Muscle of back (tissue), 3 donors: ENCODE measurements at regions not wholly inside any gene's neighbourhood (a gene's known extent, or its start where the extent isn't known, plus 50 kb on each side); places are given as distances from the start of the nearest gene placed in this dataset.
"Not testable (repeated sequence)": the region's sequence is repeated elsewhere in the genome, so short reads cannot be mapped to it uniquely, and the experiment has no call there.

Experiments used
- DNase-seq, 3 donors: peaks; one replicate each; pipeline versions ENCODE4 v3.0.0 to v3.0.0-alpha.2; 2013

DNA sequence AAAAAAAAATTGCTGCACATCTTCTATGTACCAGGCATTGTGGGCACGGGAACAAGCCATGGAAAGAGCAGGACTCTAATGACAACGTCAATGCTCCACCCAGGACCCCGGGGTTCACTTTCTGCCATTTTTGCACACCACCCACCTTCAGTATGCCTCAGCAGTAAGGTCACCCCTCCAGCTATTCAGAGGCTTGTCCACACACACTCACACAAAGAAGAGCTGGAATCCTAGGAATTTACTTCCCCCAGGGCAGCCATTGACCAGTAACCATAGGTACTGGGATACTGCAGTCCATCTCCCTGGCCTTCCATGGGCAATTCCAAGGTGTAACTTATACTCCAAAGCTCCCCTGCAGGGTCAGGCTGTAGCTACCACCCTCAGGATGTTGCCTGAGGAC, 170.8 kb downstream of the SUCLG1 start:
- no peak for DNase-seq

GRCh38 chr2:84286878-84287277, 172.2 kb downstream of the SUCLG1 start:
- DNase-seq: no peak

GRCh38 chr2:84285056-84285747, 173.9 kb downstream of the SUCLG1 start:
- no peak for DNase-seq

DNA sequence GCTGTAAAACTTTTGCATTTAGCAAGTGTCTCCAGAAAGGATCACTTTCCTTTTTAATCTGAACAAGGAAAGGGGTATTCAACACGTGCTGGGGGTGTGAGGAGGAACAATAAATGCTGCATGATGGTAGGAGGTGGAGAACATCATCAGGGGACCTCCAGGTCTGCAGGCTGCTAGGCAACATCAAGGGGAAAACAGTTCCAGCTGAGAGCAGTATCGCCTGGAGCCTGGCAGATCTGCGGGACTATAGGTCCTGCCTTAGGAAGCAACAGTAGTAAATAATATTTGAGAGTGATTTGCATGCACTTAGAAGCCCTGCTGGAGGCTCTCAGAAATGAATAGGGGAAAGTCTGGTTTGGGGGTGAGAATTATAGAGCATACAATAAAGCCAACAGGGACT, 175.6 kb downstream of the SUCLG1 start:
- DNase-seq: peak in 1 of 3 donors; percentile 17

DNA sequence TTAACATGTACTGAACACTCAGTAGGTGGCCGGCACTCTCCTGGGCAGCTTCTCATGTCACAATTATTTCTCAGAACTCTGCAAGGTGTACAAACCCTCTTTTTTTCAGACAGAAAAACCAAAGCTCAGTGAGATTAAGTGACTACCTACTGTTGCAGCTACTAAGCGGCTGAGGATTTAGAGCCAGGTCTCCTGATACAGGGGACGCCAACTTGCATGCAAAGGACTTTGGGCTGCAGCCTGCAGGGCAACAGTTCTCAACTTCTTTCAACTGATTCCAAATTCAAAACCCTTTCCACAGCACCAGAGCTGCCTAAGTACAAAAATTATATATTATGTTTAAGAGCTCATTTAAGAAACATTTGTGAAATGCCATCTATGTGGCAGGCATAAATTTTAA, 177.6 kb downstream of the SUCLG1 start:
- no peak for DNase-seq

DNA sequence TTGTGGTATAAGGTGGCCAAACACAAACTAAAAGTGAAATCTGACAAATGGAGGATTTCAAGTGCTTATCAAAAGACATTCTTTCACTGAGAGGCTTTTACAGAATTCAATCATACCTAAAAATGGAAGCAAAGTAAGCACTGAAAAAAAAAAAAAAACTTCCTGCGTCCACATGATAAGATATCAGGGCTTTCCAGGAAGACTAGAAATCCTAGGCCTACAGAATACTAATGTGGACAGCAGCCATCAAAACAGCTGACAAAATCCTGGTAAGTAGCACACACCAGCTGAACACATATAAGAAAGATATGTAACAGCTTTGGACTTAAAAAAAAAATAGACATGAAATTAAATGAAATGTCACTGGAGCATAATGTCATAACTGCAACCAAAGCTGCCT, 178.2 kb downstream of the SUCLG1 start:
- DNase-seq: no peak

- no peak for DNase-seq
Measured at GRCh38 chr2:84278386-84278785, 180.7 kb downstream of the SUCLG1 start.

DNA sequence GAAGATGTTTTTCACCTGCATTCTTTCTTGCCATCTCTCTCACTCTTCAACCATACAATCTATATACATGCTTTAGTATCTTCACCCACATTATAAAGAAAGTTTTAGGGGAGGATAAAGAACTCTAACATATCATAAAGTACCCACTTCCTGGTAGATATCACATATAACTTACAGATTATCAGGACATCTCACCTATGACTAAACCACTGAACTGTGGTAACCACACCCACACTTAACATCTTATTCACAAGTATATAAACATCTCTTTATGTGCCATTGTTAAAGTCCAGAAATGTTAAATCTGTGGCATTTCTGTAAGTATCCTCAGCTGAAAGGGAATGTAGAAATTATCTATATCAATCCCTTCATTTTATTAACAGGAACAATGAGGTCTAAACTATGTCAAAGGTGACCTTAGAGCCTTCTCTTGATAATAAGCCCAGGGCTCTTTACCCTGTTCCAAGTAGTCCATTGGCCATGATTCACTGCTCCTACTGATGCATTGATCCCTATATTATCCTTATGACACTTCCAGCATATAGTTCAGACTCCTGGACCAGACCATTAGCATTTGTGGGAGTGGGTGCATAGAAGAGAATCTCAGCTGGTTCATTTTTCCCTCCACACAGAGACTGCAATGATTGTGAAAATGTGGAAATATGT, 182.4 kb downstream of the SUCLG1 start:
- no peak for DNase-seq

DNA sequence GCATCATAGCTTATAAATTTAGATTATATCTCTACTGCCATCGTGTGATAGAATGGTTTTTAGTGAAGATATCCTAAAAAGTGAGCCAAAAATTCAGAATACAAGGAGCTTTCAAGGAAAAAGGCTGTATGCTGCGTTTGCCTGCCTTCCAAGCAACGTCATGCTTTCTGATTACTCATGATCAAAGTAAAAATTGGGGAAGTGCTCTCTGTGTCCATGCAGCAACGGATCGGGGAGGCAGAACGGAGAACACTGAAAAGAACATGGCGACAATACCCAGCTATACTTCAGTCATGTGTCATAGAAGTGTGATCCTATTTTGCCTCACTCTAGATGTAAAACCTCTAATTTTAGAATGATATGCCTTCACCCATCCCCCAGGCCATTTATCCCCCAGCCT, 185.7 kb downstream of the SUCLG1 start:
- DNase-seq: no peak

GRCh38 chr2:84271977-84272376, 187.1 kb downstream of the SUCLG1 start:
- no peak for DNase-seq

DNA sequence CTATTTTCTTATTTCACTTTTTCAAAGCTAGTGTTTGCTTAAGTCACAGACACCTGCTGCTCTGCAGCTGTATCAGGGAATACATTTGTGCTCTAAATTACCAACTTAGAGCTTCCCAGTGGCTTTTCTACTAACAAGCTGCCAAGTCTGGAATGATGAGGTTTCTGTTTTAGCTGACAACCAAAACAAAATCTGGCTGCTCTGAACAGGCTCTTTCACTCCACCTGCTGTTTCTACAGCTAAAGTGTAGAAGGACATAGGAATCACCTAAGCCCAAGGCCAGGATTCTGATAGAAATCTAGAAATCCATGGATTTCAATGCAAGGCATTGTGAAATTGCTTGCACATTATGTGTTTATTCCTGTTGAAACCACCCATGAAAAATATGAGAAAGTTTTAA, 201.2 kb downstream of the SUCLG1 start:
- peak; percentile 14 to 60 (median 40) for DNase-seq

DNA sequence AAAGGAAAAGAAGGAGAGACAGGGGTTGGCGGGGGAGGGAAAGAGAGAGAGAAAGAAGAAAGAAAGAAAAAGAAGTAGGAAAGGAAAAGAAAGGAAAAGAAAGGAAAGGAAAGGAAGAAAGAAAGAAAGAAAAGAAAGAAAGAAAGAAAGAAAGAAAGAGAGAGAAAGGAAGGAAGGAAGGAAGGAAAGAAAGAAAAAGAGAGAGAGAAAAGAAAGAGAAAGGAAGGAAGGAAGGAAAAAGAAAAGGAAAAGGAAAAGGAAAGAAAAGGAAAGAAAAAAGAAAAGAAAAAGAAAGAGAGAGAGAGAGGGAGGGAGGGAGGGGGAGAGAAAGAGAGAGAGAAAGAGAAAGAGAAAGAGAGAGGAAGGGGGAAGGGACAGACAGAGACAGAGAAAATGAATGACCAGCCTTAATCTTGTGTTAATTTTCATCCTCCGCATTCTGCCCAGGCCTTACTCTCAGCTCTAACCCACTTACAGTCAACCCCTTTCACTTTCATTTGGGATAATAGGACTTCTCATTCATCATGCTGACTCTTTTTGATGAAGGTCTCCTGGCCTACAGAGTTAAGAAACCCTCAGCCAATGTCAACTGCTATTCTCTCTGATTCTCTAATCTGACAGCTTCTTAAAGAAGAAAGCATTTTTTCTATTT, 207.3 kb downstream of the SUCLG1 start:
- no peak for DNase-seq

GRCh38 chr2:84249140-84249539, 209.9 kb downstream of the SUCLG1 start:
- no peak for DNase-seq

DNA sequence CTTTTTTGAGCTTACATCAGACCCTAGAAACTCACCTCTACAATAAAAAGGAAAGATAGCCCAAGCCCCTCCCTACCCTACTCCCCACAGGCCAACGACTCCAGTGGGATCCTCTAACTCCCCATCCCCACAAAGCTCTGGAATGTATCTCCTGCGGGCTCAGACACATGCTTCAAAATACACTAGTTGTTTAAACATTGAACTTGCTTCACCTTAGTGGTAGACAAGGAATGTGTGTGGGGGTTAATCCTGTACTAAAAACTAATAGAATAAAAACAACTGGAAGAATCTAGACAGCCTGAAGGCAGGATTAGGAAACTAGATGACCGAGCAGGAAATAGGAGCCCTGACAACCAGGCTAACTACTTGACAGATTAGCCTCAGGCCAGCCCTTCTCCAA, 211.5 kb downstream of the SUCLG1 start:
- DNase-seq: no peak

- DNase-seq: no peak
Measured at GRCh38 chr2:84243788-84244733, 215.0 kb downstream of the SUCLG1 start.

DNA sequence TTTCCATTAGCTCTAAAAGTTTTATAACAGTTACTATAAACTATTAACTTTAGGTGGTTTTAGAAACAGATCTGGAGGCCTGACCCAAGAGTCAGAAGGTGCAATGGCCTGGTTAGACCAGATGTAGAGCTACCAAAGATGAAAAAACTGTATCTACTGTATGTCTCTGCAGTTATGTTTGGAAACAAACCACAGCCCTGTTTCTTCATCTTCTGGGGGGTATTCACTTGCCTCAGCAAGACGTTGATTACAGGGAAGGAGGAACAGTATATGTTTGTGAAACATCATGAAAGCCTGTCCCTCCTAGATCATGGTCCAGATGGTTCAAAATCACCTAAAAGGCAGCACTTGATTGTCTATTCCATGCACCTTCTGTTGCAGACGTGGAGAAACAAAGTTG, 220.2 kb downstream of the SUCLG1 start:
- DNase-seq: no peak

DNA sequence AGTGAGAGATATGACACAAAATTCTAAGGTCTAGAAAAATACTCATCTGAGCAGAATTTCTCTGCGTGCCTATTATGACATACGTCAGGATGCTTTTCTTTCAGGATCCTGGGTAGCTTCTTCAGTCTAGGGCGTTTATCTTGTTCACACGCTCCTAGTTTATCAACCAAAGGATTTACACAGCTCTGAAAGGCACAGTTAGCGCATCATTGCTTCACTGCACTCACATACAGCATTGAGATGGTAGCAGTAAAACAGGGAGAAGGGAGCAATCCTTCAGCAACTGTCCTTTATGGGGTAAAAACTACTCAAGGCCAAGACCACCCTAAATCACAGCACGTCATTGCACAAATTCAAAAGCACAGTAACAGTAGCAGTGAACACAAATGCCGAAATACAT, 222.8 kb downstream of the SUCLG1 start:
- DNase-seq: no peak

DNA sequence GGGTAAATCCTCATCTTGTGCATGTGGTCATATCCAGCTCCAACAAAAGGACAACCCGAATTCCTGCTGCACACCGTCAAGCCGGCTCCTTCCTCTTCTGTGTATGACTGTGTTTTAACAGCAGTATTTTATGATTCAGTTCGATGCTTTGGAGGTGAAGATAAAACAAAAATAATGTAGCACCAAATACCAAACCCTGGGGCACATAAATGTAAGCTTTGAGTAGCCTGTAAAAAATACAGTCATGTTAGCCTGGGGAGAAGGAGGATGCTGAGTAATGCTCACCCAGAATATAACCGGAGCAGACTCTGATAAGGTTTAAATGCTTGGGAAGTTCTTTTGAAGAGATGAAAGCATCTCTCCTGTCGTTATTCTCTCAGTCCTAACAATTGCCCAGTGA, 225.0 kb downstream of the SUCLG1 start:
- DNase-seq: no peak

DNA sequence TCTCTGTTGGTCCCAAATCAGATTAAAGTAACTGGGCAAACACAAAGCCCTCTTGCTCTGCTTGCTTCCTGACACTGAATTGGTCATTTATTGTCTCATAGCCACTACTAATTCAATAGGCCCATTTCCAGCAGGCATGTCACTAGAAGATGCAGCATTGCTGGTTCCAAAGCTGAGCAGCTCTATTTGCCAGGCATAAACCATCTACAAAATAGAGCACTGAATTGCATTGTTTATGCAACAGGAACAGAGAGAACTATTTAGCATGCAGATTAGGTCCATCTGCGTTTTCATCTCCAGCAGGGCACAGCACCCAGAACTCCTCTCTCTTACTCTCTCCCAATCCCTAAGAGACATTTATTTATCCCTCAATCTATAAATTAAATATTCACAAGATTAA, 227.6 kb downstream of the SUCLG1 start:
- no peak for DNase-seq

GRCh38 chr2:84224121-84224520, 235.0 kb downstream of the SUCLG1 start:
- no peak for DNase-seq

GRCh38 chr2:84223191-84223590, 235.9 kb downstream of the SUCLG1 start:
- DNase-seq: no peak

DNA sequence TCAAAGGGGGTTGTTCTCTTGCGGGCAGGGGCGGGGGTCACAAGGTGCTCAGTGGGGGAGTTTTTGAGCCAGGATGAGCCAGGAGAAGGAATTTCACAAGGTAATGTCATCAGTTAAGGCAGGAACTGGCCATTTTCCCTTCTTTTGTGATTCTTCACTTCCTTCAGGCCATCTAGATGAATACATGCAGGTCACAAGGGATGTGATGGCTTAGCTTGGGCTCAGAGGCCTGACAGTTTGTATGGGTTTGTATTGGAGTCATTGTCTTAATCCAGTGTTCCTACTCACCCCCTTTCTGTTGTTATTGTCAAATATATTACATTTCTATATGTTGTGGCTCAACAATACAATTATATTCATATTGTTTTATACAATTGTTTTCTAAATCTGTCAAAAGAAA, 238.0 kb downstream of the SUCLG1 start:
- DNase-seq: not testable (repeated sequence)
